Kidney (tissue), 13 donors: ENCODE measurements at regions not wholly inside any gene's neighbourhood (a gene's known extent, or its start where the extent isn't known, plus 50 kb on each side); places are given as distances from the start of the nearest gene placed in this dataset.

ENCODE experiments used
- DNase-seq, 5 donors: peaks; one replicate each; pipeline ENCODE4 v3.0.0-alpha.2; 2013 to 2020
- FAIRE-seq: peaks from 2 replicates; lab custom pipeline; 2012; peaks lifted over from hg19 to GRCh38; lab: Jason Lieb, UNC
- H3K27ac ChIP-seq, 2 donors: one replicate each; pipeline ENCODE4 v1.7.0; 2013; ENCODE audit warnings: low read depth in 2 of 2, low read length in 2 of 2, inconsistent platforms in 1 of 2
- H3K27me3 ChIP-seq: one replicate; pipeline ENCODE4 v1.7.1; 2013; ENCODE audit warnings: low read length, inconsistent platforms; ENCODE audit not compliant: control insufficient read depth, insufficient read depth
- H3K36me3 ChIP-seq, 3 donors: one replicate each; pipeline versions ENCODE4 v1.7.0 to v1.7.1; 2013; ENCODE audit warnings: low read length in 3 of 3, control low read depth in 1 of 3, inconsistent platforms in 1 of 3; ENCODE audit not compliant: insufficient read depth in 3 of 3, control insufficient read depth in 2 of 3
- H3K4me1 ChIP-seq, 3 donors: one replicate each; pipeline versions ENCODE4 v1.7.0 to v1.7.1; 2013; ENCODE audit warnings: low read length in 3 of 3, inconsistent platforms in 1 of 3, low read depth in 1 of 3; ENCODE audit not compliant: control insufficient read depth in 2 of 3, insufficient read depth in 2 of 3
- H3K4me3 ChIP-seq, 3 donors: one replicate each; pipeline versions ENCODE4 v1.7.0 to v1.8.1; 2013; ENCODE audit warnings: low read length in 3 of 3, control low read depth in 1 of 3, inconsistent platforms in 1 of 3
- H3K9ac ChIP-seq, 3 donors: one replicate each; pipeline versions ENCODE4 v1.7.0 to v1.7.1; 2013; ENCODE audit warnings: low read length in 3 of 3, control low read depth in 1 of 3, inconsistent platforms in 1 of 3
- H3K9me3 ChIP-seq, 3 donors: one replicate each; pipeline versions ENCODE4 v1.7.0 to v1.7.1; 2013; ENCODE audit warnings: low read length in 3 of 3, control low read depth in 1 of 3, inconsistent platforms in 1 of 3; ENCODE audit not compliant: control insufficient read depth in 2 of 3, insufficient read depth in 1 of 3
- intact Hi-C: fragments of 100-400 bp; cut with DNase I; formaldehyde crosslinking; loops from one replicate; pipeline ENCODE4 v1.11.1; 2022
- TF ChIP-seq, protein P1 (sequence below): IDR thresholded peaks from 3 replicates; pipeline ENCODE4 v1.5.1; 2012; ENCODE audit warnings: mild to moderate bottlenecking, moderate library complexity, borderline replicate concordance; ENCODE audit not compliant: insufficient read depth; ENCODE audit errors: extremely low read depth
- donor health status: control.
- donor health status: control.
- donor health status: control.
- donor health status: control.
- donor health status: control.
- donor health status: DM: yes; HTN: yes; CAD: no.
- donor health status: Normal renal cell carcinoma (clear cell type).

DNA sequence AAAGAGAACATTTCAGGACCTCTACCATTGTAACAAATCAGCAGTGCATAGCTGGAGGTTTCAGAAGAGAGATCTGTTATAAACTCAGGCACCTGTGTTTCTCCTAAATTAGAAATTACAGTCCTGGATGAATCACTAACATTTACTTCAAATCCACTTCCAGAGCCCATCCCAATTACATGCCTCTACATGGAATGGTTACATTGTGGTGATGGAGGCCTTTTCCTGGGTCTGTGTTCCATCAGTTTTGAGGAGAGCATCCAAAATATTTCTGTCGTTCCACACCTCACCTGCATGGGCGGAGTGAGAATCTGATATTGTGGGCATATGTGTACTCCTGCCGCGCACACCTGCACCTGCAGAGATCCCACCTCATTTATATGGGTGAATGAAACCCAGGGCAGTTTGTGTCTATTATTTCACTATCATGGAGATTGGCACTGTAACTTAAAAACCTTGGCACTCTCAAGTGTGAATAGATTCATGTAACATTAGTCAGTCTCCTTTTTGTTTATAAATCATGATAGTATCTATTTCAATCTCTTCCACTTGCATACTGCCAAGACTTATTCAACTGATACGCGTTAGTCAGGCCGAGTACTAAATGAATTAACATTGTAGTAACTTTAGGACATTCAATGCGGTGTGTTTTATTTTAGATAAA, 215.1 kb upstream of the FAR2 start:
- no peaks in the 10 kb centered on the region for H3K4me1 ChIP-seq
- DNase-seq = no peak
- no peak for FAIRE-seq
- H3K9me3 ChIP-seq = no peaks in the 10 kb centered on the region
- no peak overlapping the region for H3K27ac ChIP-seq
- TF ChIP-seq, protein P1, sequence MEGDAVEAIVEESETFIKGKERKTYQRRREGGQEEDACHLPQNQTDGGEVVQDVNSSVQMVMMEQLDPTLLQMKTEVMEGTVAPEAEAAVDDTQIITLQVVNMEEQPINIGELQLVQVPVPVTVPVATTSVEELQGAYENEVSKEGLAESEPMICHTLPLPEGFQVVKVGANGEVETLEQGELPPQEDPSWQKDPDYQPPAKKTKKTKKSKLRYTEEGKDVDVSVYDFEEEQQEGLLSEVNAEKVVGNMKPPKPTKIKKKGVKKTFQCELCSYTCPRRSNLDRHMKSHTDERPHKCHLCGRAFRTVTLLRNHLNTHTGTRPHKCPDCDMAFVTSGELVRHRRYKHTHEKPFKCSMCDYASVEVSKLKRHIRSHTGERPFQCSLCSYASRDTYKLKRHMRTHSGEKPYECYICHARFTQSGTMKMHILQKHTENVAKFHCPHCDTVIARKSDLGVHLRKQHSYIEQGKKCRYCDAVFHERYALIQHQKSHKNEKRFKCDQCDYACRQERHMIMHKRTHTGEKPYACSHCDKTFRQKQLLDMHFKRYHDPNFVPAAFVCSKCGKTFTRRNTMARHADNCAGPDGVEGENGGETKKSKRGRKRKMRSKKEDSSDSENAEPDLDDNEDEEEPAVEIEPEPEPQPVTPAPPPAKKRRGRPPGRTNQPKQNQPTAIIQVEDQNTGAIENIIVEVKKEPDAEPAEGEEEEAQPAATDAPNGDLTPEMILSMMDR = no peak
- H3K36me3 ChIP-seq = no peaks in the 10 kb centered on the region
- no peak overlapping the region for H3K4me3 ChIP-seq
- intact Hi-C loops = no loop called here
- H3K9ac ChIP-seq = no peak overlapping the region
- no peaks in the 10 kb centered on the region for H3K27me3 ChIP-seq

DNA sequence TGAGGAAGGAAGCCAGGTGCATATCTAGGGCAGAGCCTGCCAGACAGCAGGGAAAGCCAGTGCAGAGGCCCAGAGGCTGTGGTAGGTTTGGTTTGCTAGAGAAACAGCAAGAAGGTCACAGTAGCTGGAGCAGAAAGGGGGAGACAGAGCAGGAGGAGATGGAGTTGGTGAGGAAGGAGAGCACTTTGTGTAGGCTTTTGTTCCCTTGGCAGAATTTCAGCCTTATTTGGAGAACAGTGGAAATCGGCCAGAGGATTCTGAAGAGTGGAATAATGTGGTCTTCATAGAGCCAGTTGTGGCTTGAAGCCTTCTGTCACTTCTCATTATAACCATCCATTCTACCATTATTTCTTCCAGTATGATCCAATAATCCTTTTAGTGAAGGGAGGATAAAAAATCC, 212.9 kb upstream of the FAR2 start:
- Histone ChIP-seq H3K9me3 (no peaks in the 10 kb centered on the region), H3K4me1 (no peaks in the 10 kb centered on the region), H3K36me3 (no peaks in the 10 kb centered on the region), H3K27ac (no peak overlapping the region), H3K27me3 (no peaks in the 10 kb centered on the region), H3K4me3 (no peak overlapping the region), H3K9ac (no peak overlapping the region)
- DNase-seq = no peak
- TF ChIP-seq, protein P1 = no peak
- no peak for FAIRE-seq
- intact Hi-C loops = no loop called here

DNA sequence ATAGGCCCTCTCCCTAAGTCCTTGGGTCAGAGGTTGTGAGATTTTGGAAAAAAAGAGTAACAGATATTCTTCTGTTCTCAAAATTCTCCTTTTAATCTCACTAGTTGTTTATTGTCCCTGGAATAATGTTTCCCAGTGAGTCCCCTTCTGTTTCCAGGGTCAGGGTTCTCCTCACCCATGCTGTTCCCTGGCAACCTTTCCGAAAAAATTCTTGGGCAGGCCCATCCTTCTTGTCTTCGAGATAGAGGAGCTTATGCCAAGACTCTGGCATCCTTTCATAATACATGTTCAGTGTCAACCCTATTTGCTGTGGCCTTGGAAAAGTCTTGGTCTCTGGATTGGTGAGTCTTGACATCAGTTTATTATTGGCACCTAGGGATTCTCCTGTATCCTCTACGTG, 212.4 kb upstream of the FAR2 start:
- FAIRE-seq = no peak
- H3K36me3 ChIP-seq = no peaks in the 10 kb centered on the region
- H3K9me3 ChIP-seq = no peaks in the 10 kb centered on the region
- intact Hi-C loops = no loop called here
- DNase-seq = no peak
- no peaks in the 10 kb centered on the region for H3K4me1 ChIP-seq
- no peak overlapping the region for H3K27ac ChIP-seq
- H3K9ac ChIP-seq = no peak overlapping the region
- no peaks in the 10 kb centered on the region for H3K27me3 ChIP-seq
- no peak overlapping the region for H3K4me3 ChIP-seq
- TF ChIP-seq, protein P1 = no peak

DNA sequence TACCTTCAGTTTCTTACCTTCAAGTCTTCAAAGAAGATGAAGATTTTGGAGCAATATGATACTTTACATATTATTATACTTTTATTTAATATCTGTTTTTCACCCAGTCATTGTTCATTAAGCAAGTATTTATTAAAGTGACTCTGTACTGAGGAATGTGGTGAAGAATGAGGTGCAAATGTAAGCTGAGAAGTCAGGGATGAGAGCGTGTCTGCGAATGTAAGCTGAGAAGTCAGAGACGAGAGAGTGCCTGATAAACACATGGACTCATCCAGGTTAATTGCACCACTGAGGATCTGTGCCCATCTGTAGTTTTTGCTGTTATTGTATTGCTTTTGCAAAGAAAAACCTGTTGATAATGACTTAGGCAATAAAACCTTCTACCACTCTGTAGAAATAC, 211.9 kb upstream of the FAR2 start:
- H3K9ac ChIP-seq = no peak overlapping the region
- H3K27ac ChIP-seq = no peak overlapping the region
- H3K9me3 ChIP-seq = no peaks in the 10 kb centered on the region
- TF ChIP-seq, protein P1 = no peak
- FAIRE-seq = no peak
- no peaks in the 10 kb centered on the region for H3K27me3 ChIP-seq
- intact Hi-C loops = no loop called here
- no peaks in the 10 kb centered on the region for H3K36me3 ChIP-seq
- H3K4me1 ChIP-seq = no peaks in the 10 kb centered on the region
- H3K4me3 ChIP-seq = no peak overlapping the region
- DNase-seq = peak in 3 of 5 donors; percentile 29 to 65 (median 63)
